Right ventricle myocardium superior (tissue), 1 donor: ENCODE measurements at regions not wholly inside any gene's neighbourhood (a gene's known extent, or its start where the extent isn't known, plus 50 kb on each side); places are given as distances from the start of the nearest gene placed in this dataset.

Experiments
- ATAC-seq: fragments of 200-7000 bp; cut with Tn5 transposase; one replicate; pipeline ENCODE4 v1.9.1; 2020; ENCODE audit warnings: mild to moderate bottlenecking; ENCODE audit not compliant: poor library complexity
- DNase-seq: peaks from one replicate; pipeline ENCODE4 v3.0.0-alpha.2; 2020
- intact Hi-C: fragments of 100-400 bp; cut with DNase I; formaldehyde crosslinking; loops from one replicate; pipeline ENCODE4 v1.11.2; 2022
- donor health status: DM: no; HTN: yes; CAD: no; lungs with severe emphysema.

DNA sequence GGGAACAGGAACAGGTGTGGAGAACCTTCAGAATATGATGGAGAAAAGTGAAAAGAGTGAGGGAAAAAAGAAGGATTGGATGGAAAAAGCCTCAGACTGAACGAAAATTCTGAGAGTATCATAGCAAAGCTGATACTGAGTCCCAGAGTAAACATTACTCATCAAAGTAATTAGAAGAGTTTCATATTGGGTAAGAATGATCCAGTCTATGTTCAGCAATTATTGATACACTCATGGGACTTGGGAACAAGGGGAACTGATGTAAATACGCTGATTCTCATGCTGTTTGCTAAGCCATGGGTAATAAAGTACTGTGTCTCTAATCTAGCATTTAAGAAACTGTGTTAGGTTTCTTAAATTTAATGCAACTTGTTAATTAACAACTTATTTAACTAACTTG, 219.9 kb upstream of the NOL4 start:
- ATAC-seq (no peak), DNase-seq (no peak)
- intact Hi-C loops, result no loop called here

DNA sequence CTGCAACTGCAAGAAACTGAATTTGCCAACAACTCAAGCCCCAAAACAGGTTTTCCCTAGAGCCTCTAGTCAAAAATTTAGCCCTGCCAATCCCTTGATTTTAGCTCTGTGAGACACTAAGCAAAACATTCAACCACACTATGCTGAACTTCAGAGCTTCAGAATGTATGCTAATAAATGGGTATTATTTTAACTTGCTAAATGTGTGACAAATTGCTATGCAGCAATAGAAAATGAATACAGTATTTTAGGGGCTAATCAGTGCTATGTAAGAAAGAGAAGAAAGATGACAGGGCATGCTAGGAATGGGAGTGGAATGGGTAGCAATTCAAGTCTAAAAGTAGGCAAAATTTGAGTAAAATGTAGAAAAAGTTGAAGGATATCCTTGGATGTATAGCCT, 223.9 kb upstream of the NOL4 start:
- DNase-seq (no peak), ATAC-seq (no peak)
- intact Hi-C loops, result no loop called here

DNA sequence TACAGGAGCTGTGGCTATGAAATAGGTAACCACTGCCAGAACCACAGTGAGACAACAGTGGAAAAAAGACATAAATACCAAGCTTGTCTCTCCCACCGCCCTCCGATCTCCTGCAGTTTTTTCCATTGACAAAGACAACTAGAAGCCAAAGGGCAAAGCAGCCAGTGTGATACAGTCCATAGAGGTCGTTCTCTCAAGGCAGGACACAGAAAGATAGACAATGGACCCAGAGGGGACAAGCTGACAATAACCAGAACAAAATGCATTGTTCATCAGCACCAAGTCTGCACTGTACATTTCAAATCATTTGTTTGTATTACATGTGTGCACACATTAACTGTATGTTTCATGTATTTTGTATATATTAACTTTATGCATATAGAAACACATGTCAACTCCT, 233.0 kb upstream of the NOL4 start:
- ATAC-seq (no peak), DNase-seq (no peak)
- intact Hi-C loops, result no loop called here

DNA sequence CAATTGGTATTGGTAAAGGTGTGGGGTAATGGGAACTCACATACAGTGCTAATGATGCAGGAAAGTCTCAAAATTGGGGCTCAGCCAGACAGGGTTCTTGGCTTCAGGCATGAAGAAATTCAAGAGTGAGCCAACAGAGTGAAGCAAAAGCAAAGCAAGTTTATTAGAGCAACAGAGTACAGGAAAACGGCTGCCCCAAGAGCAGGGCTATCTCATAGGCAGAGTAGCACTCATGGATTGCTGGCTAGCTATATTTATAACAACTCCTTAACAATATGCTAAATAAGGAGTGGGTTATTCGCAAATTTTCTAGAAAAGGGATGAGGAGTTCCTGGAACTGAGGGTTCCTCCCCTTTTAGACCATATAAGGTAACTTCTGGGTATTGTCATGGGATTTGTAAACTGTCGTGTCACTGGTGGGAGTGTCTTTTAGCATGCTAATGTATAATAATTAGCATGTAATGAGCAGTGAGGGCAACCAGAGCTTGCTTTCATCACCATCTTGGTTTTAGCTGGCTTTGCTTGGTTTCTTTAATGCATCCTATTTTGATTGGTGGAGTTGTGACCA, 233.8 kb upstream of the NOL4 start:
- intact Hi-C loops, result no loop called here
- DNase-seq (no peak), ATAC-seq (no peak)

DNA sequence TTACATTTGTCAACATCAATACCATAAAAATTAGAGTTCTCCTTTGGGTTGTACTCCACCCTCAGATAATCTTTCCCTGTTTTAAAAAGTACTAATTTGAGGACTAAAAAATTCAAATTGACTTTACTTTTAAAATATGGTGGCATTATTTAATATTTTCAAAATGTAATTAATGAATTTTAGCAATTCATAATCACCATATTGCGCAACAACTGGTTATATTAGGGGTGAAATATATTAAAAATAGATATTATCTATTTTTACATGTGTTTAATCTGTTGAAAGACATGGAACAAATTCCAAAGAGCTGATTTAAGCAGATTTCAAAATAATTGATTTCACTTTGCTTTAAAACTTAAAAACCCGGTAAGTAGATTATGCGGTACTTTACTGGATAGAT, 236.6 kb upstream of the NOL4 start:
- no peak for DNase-seq
- intact Hi-C loops, result no loop called here
- ATAC-seq, result no peak

DNA sequence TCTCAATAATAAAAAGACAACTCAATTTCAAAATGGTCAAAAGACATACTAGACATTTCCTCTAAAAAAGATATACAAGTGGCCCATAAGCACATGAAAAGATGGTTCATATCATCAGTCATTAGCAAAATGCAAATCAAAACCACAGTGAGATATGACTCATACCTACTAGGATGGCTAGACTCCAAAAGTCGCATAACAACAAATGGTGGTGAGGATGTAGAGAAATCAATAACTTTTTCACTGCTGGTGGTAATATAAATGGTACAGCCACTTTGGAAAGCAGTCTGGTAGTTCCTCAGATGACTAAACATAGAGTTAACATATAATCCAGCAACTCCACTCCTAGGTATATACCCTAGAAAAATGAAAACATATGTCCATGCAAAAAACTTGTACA, 242.3 kb upstream of the NOL4 start:
- DNase-seq (no peak), ATAC-seq (no peak)
- intact Hi-C loops, result no loop called here

- intact Hi-C loops, result no loop called here
- no peak for ATAC-seq
- DNase-seq, result no peak
These were observed 229.9 kb upstream of the DTNA start for GRCh38 chr18:34480162-34480700.

GRCh38 chr18:34482204-34482603, 227.9 kb upstream of the DTNA start:
- DNase-seq (no peak), ATAC-seq (no peak)
- intact Hi-C loops, result no loop called here

DNA sequence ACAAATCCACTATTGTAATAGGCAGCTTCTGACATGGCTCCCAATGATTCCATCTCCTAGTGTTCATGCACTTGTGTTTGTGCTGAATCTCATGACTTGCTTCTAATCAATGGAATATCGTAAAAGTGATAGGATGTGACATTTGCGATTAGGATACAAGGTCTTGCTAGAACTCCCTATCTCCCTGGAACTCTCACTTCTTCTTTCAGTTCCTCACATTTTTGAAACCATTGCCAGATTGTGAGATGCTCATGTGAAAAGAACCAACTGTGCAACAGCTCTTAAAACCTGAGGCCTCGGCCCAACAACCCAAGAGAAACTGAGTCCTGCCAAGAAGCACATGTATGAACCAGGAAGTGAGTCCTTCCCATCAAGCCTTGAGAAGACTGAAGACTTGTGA, 226.9 kb upstream of the DTNA start:
- intact Hi-C loops, result no loop called here
- no peak for ATAC-seq

GRCh38 chr18:34491719-34492118, 218.4 kb upstream of the DTNA start:
- intact Hi-C loops, result loop anchor here (5.0 kb wide), 1 partner anchor 296 kb away; no protein-coding TSS in a partner anchor
- DNase-seq, result no peak
- ATAC-seq, result no peak

More for the DNA sequence above, 226.9 kb upstream of the DTNA start:
- DNase-seq, result no peak

DNA sequence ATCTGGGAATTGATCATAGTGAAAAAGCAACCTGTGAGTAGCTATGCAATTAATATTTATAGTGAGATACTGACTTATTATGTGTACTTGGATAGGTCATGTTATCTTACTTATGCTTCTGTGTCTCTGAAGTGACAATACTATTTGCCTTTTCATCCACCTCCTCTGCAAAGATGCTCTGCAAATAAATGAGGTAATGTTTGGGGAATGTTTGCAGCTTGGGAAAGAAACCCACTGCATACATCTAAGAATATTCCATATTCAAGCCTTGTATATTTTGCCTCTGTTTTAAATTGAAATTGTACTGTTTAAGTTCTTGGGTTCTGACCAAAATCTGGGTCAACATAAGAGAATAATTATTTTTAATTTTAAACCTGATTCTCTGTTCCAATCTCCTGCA, 217.4 kb upstream of the DTNA start:
- no peak for ATAC-seq
- intact Hi-C loops, result loop anchor here (5.0 kb wide), 1 partner anchor 295 kb away; no protein-coding TSS in a partner anchor
- no peak for DNase-seq

GRCh38 chr18:34493099-34493544, 217.0 kb upstream of the DTNA start:
- ATAC-seq (peak; percentile 89), DNase-seq (peak; percentile 86)
- intact Hi-C loops, result loop anchor here (5.0 kb wide), 1 partner anchor 294 kb away; no protein-coding TSS in a partner anchor

DNA sequence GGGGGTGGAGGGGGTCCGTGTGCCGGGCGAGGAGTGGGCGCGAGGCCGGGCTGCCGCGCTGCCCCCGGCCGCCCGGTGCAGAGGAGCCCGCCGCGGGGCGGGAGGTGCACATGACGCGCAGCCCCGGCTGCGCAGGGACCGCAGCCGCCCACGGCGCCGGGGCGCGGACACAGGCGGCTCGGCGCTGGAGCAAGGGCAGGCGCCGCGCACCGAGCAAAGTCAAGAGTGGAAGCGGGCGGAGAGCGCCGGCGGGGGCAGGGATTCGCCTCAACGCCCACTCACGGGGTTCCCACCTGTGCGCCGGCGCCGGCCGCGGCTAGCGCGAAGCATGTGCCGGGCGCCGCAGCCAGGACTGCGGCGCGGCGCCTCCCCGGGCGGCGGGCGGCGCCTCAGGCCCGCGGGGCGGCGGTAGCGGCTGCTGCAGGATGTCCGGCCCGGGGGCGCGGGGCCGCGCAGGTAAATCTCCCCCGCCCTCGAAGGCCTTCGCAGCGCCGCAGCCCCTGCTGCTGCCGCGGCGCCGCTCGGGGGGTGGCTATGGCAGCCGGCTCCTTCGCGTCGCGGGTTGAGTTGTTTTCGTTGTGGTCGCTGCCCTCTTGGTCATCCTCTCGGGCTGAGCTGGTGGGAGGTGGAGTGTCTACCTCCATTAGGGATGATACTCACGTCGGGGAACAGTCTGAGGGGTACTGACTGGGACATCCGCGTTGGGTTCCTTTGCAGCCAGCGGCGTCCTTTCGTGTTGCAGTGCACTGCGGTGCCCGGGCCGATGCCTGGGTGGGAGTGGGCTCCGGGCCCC, 216.3 kb upstream of the DTNA start:
- DNase-seq, result peak; percentile 54
- peak; percentile 85 for ATAC-seq
- intact Hi-C loops, result loop anchor here (5.0 kb wide), 1 partner anchor 294 kb away; no protein-coding TSS in a partner anchor

DNA sequence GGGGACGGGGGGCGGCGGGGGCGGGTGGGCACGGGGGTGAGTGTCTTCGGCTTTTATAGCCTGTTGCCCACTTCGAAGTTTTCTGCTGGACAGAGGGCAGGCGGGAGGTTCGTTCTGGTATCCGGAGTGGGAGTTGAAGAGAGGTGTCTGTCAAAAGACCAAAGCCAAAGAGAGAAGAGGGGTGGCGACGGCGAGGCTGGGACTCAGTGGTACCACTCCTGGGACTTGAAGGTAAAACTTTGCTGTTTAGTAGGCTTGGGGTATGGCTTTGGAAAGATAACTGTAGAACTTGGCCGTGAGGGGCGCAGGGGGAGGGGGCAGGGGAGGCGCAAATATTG, 215.8 kb upstream of the DTNA start:
- ATAC-seq, result peak; percentile 32
- intact Hi-C loops, result loop anchor here (5.0 kb wide), 1 partner anchor 293 kb away; no protein-coding TSS in a partner anchor
- DNase-seq, result peak; percentile 38

- intact Hi-C loops, result loop anchor here (5.0 kb wide), 1 partner anchor 97 kb away; no protein-coding TSS in a partner anchor
- no peak for DNase-seq
- ATAC-seq, result no peak
These were observed 214.6 kb upstream of the DTNA start for GRCh38 chr18:34495506-34495905.

DNA sequence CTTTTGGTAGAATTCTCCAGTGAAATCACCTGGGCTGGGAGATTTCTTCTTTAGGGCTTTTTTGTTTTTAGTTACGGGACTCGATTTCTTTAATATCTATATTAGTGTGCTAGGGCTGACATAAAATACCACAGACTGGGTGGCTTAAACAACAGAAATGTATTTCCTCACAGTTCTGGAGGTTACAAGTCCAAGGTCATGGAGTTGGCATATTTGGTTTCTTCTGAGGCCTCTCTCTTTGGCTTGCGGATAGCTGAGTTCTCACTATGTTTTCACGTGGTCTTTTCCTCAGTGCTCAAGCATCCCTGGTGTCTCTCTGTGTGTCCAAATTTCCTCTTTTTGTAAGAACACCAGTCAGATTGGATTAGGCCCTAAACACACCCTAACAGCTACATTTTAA, 208.5 kb upstream of the DTNA start:
- DNase-seq (no peak), ATAC-seq (no peak)
- intact Hi-C loops, result no loop called here

GRCh38 chr18:34506198-34506597, 203.9 kb upstream of the DTNA start:
- DNase-seq, result no peak
- no peak for ATAC-seq
- intact Hi-C loops, result no loop called here

DNA sequence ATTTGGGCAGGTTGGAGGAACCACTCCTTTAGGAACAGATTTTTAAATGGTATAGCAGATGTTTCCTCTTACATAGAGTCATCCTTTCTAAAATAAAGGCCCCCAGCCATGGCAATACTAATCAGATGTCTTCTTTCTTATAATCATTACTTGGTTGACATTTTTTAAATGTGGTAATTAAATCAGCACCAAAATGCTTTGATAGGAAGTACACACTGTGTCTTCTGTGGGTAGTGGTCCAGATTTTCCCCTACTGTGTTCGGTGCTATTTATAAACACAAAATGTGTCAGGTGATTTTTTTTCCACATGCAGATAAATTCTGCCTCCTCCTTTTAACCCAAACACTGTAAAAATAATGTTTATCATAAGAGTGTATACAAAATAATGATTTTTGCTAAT, 200.9 kb upstream of the DTNA start:
- DNase-seq, result no peak
- ATAC-seq, result no peak
- intact Hi-C loops, result no loop called here

- intact Hi-C loops, result no loop called here
- peak; percentile 33 for ATAC-seq
- DNase-seq, result no peak
These were observed 200.1 kb upstream of the DTNA start for GRCh38 chr18:34509879-34510586.
